GM21737 (cell line): ENCODE measurements at regions not wholly inside any gene's neighbourhood (a gene's known extent, or its start where the extent isn't known, plus 50 kb on each side); places are given as distances from the start of the nearest gene placed in this dataset.

Experiments
- ATAC-seq: cut with Tn5 transposase; IDR thresholded peaks from one replicate; pipeline ENCODE4 v1.9.1; 2021; ENCODE audit warnings: mild to moderate bottlenecking, moderate library complexity; ENCODE audit not compliant: unreplicated experiment

DNA sequence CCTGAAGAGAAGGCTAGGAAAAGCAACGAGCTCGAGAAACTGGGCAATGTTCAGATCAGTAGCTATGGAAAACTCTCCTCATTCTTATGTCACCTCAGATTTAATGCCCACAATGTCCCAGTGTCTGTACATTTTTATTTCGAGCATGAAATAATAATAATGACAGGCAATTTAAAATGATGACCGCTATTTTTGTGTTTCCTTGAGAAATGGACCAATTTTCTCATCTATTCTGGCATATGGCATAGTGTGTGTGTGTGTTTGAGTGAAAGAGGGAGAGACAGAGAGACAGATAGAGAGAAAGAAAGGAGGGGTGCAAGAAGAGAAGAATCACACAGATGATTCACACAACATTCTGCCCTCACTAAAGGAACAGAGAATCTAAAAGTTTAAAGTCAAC, 119.1 kb upstream of the C1orf21 start:
- no peak for ATAC-seq

- no peak for ATAC-seq
Observed at GRCh38 chr1:184270556-184270955, 116.3 kb upstream of the C1orf21 start.

- ATAC-seq, result no peak
Observed at GRCh38 chr1:184272175-184272866, 114.5 kb upstream of the C1orf21 start.

GRCh38 chr1:184276416-184276815, 110.4 kb upstream of the C1orf21 start:
- ATAC-seq, result no peak

- ATAC-seq, result no peak
Observed at GRCh38 chr1:184279911-184280458, 106.8 kb upstream of the C1orf21 start.

DNA sequence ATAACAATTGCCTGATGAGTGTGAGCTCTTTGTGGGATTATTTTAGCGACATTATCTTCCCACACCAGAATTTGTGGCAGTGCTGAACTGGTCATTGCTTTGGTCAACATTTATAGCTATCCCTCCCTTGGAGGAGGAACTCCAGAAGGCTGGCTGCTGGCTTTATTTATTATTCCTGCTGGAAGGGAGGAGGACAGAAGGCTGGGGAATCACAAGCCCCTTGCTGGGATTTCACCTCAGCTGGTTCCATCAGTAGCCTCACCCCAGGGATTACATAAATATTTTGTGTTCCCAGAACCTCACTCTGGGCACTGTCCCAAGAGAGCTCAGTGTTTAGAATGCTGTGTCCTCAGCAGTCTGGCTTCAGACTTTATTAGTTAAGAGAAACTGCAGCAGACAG, 102.8 kb upstream of the C1orf21 start:
- no peak for ATAC-seq

DNA sequence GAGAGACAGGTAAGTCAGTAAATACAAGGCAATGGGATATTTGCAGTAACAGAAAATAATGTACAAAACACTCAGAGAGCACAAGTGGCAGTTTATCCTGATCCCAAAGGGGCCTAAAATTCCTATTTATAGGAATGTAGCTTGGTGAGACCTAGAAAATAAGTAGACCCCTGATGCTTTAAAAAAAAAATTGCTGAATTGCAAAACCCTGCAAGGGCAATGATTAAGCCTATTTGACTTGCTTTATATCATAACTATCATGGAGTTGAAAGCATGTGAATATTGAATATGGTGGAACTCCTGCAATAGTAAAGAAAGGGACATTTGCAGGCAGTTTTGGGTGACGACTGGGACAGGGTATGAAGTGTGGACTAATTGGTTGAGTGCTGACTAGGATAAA, 101.9 kb upstream of the C1orf21 start:
- ATAC-seq, result no peak

DNA sequence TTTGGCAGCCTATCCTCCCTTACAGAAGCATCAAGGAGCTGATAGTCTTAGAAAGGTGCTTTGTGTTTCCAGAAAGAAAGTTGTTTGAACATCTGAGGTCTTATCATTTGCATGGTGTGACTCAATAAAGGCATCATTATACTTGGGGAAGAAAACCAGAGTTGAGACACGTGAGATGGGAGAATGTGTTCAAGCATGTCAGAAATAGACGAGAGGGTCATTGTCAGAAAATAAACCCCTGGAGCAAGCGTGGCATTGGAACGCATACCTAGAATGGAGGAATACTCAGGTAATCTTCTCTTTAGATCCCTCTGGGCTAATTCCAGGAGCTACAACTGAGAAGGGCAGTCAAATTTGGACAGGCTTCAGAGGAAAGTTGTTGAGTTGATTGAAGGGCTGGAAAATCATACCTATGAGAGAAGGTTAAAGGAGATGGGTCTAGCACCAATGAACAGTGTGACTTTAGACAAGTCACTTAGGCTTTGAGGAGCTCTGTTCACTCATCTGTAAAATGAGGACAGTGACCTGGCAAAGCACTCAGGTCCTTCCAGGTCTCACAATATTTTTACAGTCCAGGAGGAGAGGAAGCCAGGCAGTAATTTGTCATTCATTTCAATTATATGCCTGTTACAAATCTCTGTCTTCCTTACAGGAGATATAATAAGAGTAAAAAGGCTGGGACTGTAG, 101.3 kb upstream of the C1orf21 start:
- no peak for ATAC-seq

DNA sequence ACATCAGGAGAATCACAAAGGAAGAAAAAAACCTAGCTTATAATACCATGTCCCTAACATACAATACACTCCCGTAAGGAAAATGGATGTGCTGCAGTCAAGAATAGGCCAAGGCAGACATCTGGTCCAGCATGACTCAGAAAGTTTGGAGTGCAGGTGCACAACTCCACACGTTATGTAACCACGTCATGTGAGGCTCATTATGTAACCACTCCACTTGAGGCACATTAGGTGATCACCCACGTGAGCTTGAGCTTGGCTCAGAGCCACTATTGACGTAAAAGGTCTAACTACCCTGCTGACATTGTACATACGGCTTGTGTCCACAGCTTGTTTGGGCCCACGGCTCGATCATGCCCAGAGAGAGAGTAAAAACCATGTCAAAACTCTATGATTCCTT, 99.8 kb upstream of the C1orf21 start:
- no peak for ATAC-seq

DNA sequence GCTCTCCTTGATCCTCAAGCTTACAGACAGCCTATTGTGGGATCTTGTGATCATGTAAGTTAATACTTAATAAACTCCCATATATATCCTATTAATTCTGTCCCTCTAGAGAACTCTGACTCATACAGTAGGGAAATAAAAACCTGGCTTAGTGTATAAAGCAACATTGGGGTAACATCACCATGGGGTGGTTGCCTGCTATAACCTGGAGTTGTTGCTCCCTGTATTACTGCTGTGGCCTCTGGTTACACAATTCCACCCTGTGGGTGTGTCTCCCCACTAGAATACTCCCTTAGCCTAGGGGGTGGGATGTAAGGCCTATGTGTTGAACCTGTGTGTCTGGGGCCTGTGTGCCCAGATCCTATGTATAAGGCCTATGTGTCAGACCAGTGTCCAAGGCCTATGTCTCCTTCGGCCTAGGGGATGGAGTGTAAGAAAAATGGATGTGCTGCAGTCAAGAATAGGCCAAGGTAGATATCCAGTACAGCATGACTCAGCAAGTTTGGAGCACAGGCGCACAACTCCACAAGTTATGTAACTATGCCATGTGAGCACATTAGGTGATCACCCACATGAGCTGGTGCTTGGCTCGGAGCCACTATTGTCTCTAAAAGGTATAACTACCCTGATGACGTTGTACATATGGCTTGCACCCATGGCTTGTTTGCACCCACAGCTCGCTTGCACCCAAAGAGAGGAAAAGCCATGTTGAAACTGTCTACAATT, 96.8 kb upstream of the C1orf21 start:
- ATAC-seq, result no peak

GRCh38 chr1:184291701-184292100, 95.1 kb upstream of the C1orf21 start:
- ATAC-seq, result no peak

DNA sequence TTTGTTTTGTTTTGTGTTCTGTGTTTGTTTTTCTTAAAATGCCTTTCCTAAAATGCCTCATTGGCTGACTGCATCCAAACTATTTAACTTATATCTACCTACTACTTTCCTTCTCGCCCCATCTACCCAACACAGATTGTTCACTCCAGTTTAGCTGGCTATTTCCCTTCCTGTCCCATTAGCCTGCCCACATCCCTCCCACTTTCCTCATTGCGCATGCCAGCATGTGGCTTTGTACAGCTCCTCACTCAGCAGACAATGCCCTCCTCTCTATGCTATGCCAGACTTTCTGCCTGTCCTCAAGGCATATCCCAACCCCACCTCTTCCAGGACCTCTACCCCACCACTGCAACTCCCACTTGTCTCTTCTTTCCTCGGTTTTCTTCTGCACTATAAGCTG, 94.7 kb upstream of the C1orf21 start:
- ATAC-seq, result no peak

DNA sequence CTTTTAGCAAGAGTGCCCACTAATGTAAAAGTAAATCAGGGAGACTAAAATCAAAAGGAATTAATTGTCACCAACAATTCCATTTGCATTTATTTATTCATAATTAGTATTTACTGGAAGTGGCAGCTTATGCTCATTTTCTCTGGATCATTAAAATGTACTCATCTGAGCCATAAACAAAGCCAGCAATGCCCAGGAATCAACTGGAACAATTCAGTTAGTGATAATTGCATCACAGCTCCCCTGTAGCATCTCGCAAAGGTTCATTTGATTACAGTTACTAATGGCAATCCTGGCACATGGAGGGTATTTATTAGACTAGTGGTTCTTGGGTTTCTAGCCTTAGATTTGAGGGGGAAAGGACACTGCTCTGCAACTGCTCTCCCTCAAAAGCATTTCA, 92.7 kb upstream of the C1orf21 start:
- ATAC-seq, result no peak

DNA sequence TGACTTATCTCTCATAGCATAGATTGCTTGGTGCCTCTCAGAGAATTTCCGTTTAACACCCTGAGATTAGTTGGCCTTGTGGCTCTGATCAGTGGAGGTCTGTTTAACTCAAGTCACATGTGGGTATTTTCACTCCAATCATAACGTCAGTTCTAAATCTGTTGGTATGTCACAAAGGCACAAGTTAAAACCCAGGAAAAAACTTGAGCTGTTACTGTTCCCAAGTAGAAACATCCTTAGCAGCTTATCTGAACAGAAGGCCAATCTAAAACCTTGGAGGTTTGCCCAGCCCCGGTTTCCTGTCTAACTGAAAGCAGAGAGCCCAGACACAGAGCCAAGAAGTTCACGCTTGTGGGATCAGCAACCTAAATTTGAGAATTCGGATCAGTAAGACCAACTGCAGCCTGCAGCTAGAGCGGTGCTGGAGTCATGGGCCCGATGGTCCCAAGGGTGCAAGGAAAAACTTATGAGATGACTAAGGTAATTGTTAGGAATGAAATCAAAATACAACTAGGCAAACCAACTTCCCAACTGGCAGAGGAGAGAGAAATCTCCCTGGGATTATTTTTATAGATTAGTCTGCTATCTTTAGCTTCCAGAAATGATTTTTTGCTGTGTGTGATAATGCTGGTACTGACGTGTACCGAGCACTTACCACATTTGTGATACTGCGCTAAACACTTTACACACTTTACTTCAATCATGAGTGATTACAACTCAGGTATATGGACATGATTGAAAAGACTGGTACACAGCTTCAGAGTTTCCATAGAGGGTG, 90.2 kb upstream of the C1orf21 start:
- no peak for ATAC-seq

GRCh38 chr1:184297244-184297750, 89.5 kb upstream of the C1orf21 start:
- no peak for ATAC-seq

DNA sequence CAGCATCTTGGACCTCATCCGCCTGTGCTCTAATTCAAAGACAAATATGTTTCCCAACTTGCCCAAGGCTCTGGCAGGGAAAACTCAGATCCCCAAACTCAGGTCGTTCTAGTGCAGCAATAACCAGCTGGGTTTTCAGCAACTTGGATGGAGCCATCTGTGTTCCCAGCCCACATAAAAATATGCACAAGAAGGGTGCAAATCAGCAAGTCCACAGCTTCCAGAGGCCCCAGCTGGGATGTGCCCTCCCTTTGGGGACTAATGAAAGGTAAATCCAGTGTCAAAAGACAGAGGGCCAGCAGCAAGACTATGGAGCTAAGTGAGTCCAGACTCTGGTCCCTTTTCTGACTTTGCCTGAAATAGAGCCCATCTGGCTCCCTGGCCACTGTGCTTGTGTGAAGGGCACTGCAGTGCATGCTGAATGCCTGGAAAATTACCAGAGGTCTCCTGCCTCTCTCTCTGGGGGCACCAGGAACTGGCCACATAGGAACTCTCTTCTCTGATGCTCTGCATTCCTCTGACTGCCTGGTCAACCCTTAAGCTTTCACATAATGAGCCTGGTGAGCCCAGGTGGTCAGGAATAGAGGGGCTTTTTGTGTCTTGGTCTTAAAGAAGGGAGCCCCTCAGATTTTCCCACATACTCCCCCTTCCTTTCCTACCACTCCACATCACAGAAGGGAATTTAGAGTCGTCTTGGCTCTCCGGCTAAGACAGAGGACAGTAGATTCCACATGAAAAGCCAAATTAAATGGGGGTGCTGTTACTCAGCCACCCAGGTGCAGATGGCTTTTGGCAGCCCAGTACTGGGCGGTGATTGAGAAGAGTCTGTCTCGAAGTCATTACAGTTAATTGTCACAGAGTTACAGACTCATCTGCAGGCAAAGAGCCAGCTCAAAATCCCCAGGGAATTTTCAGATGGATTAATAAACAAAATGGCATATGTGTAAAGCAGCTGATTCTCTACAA, 88.1 kb upstream of the C1orf21 start:
- no peak for ATAC-seq

DNA sequence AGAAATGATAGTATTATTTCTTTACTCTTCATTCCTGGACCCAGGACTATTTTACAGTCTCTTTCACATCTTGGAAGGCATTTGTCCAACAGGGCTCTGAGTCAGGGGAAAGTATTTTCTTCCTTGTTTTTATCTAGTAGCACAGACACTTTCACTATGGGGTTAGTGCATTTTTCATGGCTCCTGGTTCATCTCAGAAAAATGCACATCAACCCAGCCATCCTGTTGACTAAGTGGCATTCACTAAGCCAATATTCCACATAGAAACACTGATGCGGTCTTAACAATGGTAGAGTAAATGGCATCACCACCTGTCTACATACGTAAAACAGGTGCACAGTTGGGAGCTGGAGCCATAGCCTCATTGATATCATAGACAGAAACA, 87.4 kb upstream of the C1orf21 start:
- no peak for ATAC-seq

- no peak for ATAC-seq
Observed at GRCh38 chr1:184299796-184300195, 87.0 kb upstream of the C1orf21 start.

DNA sequence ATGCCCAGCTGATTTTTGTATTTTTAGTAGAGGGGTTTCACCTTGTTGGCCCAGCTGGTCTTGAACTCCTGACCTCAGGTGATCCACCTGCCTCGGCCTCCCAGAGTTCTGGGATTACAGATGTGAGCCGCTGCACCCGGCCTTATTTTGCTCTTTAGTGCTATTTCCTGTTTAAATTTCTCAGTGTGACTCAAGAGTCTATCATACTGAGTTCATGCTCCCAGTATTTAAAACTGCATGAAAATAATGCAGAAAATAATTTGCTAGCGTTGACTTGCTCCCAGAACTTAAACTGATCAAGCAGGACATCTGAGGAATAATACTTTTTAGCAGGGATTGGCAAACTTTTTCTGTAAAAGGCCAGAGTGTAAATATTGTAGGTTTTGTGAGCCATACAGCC, 86.4 kb upstream of the C1orf21 start:
- ATAC-seq, result no peak

DNA sequence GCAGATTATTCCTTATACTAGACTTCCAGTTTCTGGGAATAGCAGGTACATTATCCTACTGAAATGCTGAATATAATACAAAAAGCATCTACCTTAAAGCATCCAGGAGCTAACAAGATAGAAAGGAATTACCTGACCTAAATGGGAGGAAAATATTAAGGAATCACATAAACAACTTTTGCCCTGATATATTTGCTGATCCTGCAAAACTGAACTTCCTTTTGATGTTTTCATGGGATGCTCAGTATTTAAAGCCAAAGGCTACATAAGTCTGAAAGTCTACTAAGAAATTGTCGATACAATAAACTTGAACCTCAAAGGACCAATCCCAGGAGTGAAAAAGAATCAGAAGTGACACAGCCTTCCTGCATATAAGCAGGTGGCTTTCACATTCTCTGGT, 85.6 kb upstream of the C1orf21 start:
- ATAC-seq, result no peak
